Upper lobe of left lung (tissue), 4 donors: ENCODE measurements at regions not wholly inside any gene's neighbourhood (a gene's known extent, or its start where the extent isn't known, plus 50 kb on each side); places are given as distances from the start of the nearest gene placed in this dataset.

Experiments used
- CTCF ChIP-seq, 6 experiments: fragments of 450-650 bp in 4 of 6; fragments of 200-600 bp in 2 of 6; sonication (generic) in 2 of 6; IDR thresholded peaks; one replicate each; pipeline ENCODE4 v1.5.1; 2016 to 2019; ENCODE audit warnings: antibody characterized with exemption in 6 of 6
- EP300 ChIP-seq, 4 donors: sonication (generic); formaldehyde crosslinking; IDR thresholded peaks; one replicate each; pipeline ENCODE4 v1.5.1; 2017; ENCODE audit warnings: antibody characterized with exemption in 4 of 4, control low read depth in 2 of 4
- POLR2A ChIP-seq, 4 donors: fragments of 450-650 bp; IDR thresholded peaks; one replicate each; pipeline ENCODE4 v1.5.1; 2016 to 2017; ENCODE audit warnings: antibody characterized with exemption in 4 of 4, mild to moderate bottlenecking in 2 of 4
- POLR2AphosphoS5 ChIP-seq, 2 donors: sonication (generic); formaldehyde crosslinking; IDR thresholded peaks; one replicate each; pipeline ENCODE4 v1.5.1; 2017; ENCODE audit warnings: antibody characterized with exemption in 2 of 2

DNA sequence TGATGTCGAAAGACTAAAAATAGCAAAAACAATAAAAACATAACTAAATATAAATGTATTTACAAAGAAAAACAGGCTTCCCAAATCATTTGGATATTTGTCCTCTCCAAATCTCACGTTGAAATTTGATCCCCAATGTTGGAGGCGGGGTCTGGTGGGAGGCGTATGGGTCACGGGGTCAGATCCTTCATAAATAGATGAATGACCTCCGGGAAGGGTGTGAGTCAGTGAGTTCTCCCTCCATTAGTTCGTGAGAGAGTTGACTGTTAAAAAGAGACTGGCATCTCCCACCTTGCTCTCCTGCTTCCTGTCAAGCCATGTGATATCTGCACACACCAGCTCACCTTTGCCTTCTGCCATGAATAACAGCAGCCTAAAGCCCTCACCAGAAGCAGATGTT, 703.0 kb downstream of the TMEM182 start:
- TF ChIP-seq CTCF (IDR thresholded peaks at IDR 0.05), result no peak
- no peak for TF ChIP-seq POLR2AphosphoS5 (IDR thresholded peaks at IDR 0.05)
- no peak for TF ChIP-seq POLR2A (IDR thresholded peaks at IDR 0.05)
- no peak for TF ChIP-seq EP300 (IDR thresholded peaks at IDR 0.05)
